Aorta (tissue), 5 donors: ENCODE measurements at regions not wholly inside any gene's neighbourhood (a gene's known extent, or its start where the extent isn't known, plus 50 kb on each side); places are given as distances from the start of the nearest gene placed in this dataset.

Experiments used
- ATAC-seq: fragments of 200-7000 bp; cut with Tn5 transposase; one replicate; pipeline ENCODE4 v1.9.1; 2022; ENCODE audit warnings: moderate library complexity; ENCODE audit not compliant: low FRiP score
- DNase-seq, 2 donors: peaks; one replicate each; pipeline ENCODE4 v3.0.0-alpha.2; 2020
- H3K27ac ChIP-seq, 2 donors: one replicate each; pipeline ENCODE4 v1.5.1; 2013; ENCODE audit warnings: low read length in 2 of 2, mild to moderate bottlenecking in 2 of 2, moderate library complexity in 2 of 2, control low read depth in 1 of 2, inconsistent platforms in 1 of 2, low read depth in 1 of 2
- H3K27me3 ChIP-seq, 2 donors: one replicate each; pipeline ENCODE4 v1.6.1; 2013; ENCODE audit warnings: control low read depth in 1 of 2, low read length in 1 of 2, mild to moderate bottlenecking in 1 of 2, moderate library complexity in 1 of 2; ENCODE audit not compliant: insufficient read depth in 2 of 2, control insufficient read depth in 1 of 2
- H3K36me3 ChIP-seq, 2 donors: one replicate each; pipeline ENCODE4 v1.6.1; 2013; ENCODE audit warnings: control low read depth in 1 of 2, low read length in 1 of 2, mild to moderate bottlenecking in 1 of 2; ENCODE audit not compliant: insufficient read depth in 2 of 2, control insufficient read depth in 1 of 2
- H3K4me1 ChIP-seq, 2 donors: one replicate each; pipeline ENCODE4 v1.6.1; 2013; ENCODE audit warnings: low read length in 2 of 2, control low read depth in 1 of 2, mild to moderate bottlenecking in 1 of 2, moderate library complexity in 1 of 2; ENCODE audit not compliant: insufficient read depth in 2 of 2, control insufficient read depth in 1 of 2
- H3K4me3 ChIP-seq, 2 donors: one replicate each; pipeline ENCODE4 v1.5.1; 2013; ENCODE audit warnings: low read length in 2 of 2, control low read depth in 1 of 2, mild to moderate bottlenecking in 1 of 2
- H3K9me3 ChIP-seq: one replicate; pipeline ENCODE4 v1.6.1; 2013; ENCODE audit warnings: mild to moderate bottlenecking, low read length; ENCODE audit not compliant: control insufficient read depth
- WGBS, 2 donors: extraction: QIAGEN DNeasy Blood & Tissue Kit; methylation state at CpG; one replicate each; pipeline ENCODE4 v1.1.7; 2013; 5-methylcytosine and 5-hydroxymethylcytosine counted together
- intact Hi-C, 2 donors: fragments of 100-400 bp; cut with DNase I; formaldehyde crosslinking; loops; one replicate each; pipeline versions ENCODE4 v1.14.2 to v1.15.0; 2022
- donor health status: healthy with polysubstance abuse.
- donor health status: Bipolar disorder and iron deficiency.
- donor health status: DM: no; HTN: no; CAD: no.
- donor health status: DM: no; HTN: no; CAD: no.
- donor health status: DM: yes; HTN: yes; CAD: no.

DNA sequence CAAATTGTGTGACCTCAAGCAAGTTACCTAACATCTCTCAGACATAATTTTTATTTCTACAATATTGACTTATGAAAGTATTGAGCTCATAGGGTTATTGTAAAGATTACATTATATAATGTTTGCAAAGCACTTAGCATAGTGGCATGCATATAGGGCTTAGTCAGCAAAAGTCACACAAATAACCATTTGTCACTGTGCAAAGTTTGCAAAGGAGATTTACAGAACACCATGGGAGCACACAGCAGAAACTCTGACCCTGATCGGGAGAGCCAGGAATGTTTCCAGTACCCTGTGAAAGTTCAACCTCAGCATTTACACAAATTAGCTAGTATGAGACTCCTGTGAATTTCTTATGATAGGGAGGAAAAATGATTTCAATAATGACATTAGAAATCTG lies 804.6 kb upstream of the RAG2 start:
- Histone ChIP-seq H3K9me3 (no peaks in the 10 kb centered on the region), H3K4me3 (no peak overlapping the region), H3K36me3 (no peaks in the 10 kb centered on the region), H3K4me1 (no peaks in the 10 kb centered on the region), H3K27me3 (no peaks in the 10 kb centered on the region), H3K27ac (no peak overlapping the region)
- no peak for ATAC-seq
- 10 to 11% methylated on average over 1 of the region's 1 CpG for WGBS, 2 donors
- intact Hi-C loops: no loop called here
- DNase-seq: no peak

DNA sequence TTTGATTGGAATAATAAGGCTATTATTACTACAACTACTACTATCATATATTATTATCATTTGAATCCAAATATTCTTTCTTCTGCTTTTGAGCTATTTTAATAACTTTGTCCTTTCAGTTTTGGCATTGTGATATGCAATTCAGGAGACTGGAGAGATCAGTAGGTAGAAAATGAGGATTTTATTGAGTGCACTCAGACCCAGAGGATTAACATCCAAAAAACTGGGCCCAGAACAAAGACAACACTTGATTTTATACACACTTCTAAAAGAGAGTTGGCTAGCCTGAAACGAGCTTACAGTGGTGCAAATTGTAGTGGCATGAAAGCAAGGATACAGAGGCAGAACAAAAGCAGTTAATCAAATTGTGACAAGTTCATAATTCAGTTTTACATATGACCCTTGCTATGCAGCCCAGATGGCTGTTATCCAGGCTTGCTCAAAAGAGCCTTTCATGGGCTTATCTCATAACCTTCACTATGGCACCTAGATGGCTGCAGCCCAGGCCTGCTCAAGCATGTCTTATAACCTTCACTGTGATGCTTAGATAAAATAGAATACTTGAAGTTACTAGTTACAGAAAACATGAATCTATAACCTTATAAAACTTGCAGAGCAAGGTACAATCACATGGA lies 796.3 kb upstream of the RAG2 start:
- Histone ChIP-seq H3K4me3 (no peak overlapping the region), H3K27me3 (no peaks in the 10 kb centered on the region), H3K4me1 (no peaks in the 10 kb centered on the region), H3K36me3 (no peaks in the 10 kb centered on the region), H3K27ac (no peak overlapping the region), H3K9me3 (no peaks in the 10 kb centered on the region)
- 45 to 52% methylated on average over 1 of the region's 1 CpG for WGBS, 2 donors
- intact Hi-C loops: no loop called here
- DNase-seq (no peak), ATAC-seq (no peak)

DNA sequence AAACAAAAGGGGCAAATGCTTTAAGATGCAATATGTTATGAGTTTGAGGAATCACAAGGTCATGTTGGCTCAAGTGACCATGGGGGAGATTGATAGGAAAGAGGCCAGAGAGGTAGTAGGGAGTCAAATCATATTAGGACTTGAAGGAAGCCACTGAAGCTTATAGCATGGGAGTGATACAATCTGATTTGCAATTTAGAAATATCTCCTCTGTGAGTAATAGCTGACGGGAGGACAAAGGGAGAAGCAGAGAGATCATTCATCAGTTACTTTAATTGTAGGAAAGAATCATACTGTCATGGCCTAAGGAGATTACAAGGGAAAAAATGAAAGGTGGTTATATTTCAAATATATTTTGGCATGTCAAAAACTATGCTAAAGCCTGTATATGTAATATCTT lies 793.6 kb upstream of the RAG2 start:
- intact Hi-C loops: no loop called here
- Histone ChIP-seq H3K4me3 (no peak overlapping the region), H3K27me3 (no peaks in the 10 kb centered on the region), H3K27ac (no peak overlapping the region), H3K36me3 (no peaks in the 10 kb centered on the region), H3K4me1 (no peaks in the 10 kb centered on the region), H3K9me3 (no peaks in the 10 kb centered on the region)
- ATAC-seq (no peak), DNase-seq (no peak)
- WGBS, 2 donors: 79 to 84% methylated on average over 1 of the region's 1 CpG

DNA sequence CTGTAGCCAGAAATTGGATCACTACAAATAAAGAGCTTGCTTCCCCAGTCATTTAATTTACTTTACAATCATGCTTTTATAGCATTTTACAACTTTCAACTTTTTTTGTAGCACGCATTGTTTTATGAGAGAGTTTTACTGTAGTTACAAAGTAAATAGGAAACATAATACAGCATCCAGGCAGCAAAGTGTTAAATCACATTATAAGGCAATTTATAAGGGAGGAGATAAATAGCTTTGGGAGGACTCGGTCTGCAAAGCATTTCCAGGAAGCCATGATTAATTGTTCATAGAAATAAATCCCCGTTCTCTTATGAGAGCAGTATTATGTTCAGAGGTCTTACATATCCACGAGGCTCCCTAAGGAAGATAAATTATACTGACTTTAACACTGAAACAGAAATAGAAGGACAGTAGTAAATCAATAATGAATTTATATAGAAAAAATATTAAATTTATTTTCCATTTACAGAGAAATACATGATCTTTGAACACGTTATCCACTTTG lies 792.6 kb upstream of the RAG2 start:
- no peaks in the 10 kb centered on the region for H3K27me3 ChIP-seq
- no peak overlapping the region for H3K4me3 ChIP-seq
- intact Hi-C loops: no loop called here
- ATAC-seq (no peak), DNase-seq (no peak)
- no peak overlapping the region for H3K27ac ChIP-seq
- no peaks in the 10 kb centered on the region for H3K9me3 ChIP-seq
- H3K36me3 ChIP-seq: no peaks in the 10 kb centered on the region
- 38 to 45% methylated on average over 5 of the region's 5 CpGs for WGBS, 2 donors
- H3K4me1 ChIP-seq: no peaks in the 10 kb centered on the region

DNA sequence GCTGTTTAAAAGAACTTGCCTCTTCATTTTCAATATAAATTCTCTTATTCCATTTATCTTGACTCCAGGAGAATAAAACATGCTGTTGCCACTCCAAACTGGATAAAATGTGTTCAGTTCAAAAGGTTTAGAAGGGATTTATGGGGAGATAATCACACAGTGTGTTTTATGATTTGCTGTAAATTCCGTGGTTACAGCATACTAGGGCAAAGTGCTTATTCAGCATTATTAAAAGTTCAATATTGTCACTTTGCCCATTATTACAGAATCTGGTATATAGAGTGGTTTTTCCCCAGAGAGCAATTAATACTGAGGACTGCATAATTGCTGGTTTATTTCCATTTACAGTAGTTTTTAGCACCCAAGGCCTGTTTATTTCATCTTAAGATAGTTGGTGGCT lies 780.9 kb upstream of the RAG2 start:
- WGBS, 2 donors: 11 to 42% methylated on average over 1 of the region's 1 CpG
- DNase-seq: no peak
- Histone ChIP-seq H3K27me3 (no peaks in the 10 kb centered on the region), H3K27ac (no peak overlapping the region), H3K4me1 (no peaks in the 10 kb centered on the region), H3K9me3 (peaks cover 3% of the 10 kb centered on the region), H3K4me3 (no peak overlapping the region), H3K36me3 (no peaks in the 10 kb centered on the region)
- intact Hi-C loops: no loop called here
- no peak for ATAC-seq

DNA sequence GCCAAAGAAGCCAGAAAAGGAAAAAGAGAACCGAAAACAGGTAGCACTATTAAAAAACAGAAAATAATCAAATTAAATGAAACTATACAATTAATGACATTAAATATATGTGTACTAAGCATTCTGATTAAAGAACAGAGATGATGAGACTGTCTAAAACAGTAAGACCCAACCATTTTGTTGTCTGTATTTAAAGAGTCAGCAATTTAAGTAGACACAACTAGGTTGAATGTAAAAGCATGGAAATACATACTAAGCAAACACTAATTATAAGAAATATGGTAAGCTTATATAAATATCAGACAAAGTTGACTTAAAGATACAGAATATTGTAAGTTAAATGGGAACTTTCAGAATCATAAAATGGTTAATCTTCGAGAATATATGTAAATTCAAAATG lies 774.6 kb upstream of the RAG2 start:
- intact Hi-C loops: no loop called here
- no peaks in the 10 kb centered on the region for H3K4me1 ChIP-seq
- DNase-seq (no peak), ATAC-seq (no peak)
- no peaks in the 10 kb centered on the region for H3K27me3 ChIP-seq
- no peak overlapping the region for H3K4me3 ChIP-seq
- H3K27ac ChIP-seq: no peak overlapping the region
- WGBS, 2 donors: 88 to 90% methylated on average over 2 of the region's 2 CpGs
- no peaks in the 10 kb centered on the region for H3K36me3 ChIP-seq
- H3K9me3 ChIP-seq: peaks cover 5% of the 10 kb centered on the region

DNA sequence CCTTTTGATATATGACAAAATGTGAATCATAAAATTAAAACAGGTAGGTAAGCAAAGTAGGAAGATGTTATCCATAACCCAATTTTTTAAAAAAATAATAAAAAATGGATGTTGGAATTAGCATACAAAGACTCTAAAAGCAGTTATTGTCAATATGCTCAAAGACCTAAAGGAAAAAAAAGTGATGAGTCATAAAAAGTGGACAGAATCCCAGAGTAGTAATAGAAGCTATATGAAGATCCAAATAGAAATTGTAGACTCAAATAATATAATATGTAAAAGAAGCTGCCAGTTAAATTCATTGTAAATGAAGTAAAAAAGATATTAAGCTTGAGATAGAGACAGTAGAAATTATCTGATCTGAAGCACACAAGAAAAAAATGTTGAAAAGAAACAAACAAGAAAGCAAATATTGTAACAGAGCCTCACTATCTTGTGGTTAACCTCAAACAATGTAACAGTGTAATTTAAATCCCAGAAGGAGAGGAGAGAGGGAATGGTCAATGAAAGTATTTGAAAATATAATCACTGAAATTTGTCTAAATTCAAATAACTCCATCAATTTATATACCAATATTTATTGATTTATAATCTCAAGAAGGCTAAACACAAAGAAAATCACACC lies 773.4 kb upstream of the RAG2 start:
- H3K9me3 ChIP-seq: peaks cover 2% of the 10 kb centered on the region
- H3K27ac ChIP-seq: no peak overlapping the region
- H3K4me1 ChIP-seq: no peaks in the 10 kb centered on the region
- H3K27me3 ChIP-seq: no peaks in the 10 kb centered on the region
- ATAC-seq (no peak), DNase-seq (no peak)
- no peaks in the 10 kb centered on the region for H3K36me3 ChIP-seq
- H3K4me3 ChIP-seq: no peak overlapping the region
- intact Hi-C loops: no loop called here

DNA sequence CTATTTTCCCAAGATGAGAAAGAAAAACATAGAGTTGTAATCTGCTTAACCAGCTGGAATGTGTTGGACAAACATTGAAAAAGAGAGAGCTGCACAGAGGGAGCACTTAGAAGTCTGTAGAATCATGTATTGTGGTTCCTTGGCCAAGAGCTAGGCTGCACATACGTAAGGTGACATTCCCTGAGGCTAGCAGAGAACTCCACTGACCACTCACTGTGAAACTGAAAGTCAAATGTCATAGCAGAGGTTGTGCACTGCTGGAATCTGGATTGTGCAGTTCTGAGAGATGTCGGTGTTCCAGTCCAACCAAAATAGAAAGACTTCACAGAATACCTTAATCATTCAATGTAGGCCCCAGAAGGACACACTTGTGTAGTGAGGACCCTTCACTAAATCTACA lies 772.8 kb upstream of the RAG2 start:
- H3K27ac ChIP-seq: no peak overlapping the region
- intact Hi-C loops: no loop called here
- no peaks in the 10 kb centered on the region for H3K27me3 ChIP-seq
- H3K36me3 ChIP-seq: no peaks in the 10 kb centered on the region
- H3K9me3 ChIP-seq: peaks cover 2% of the 10 kb centered on the region
- H3K4me1 ChIP-seq: no peaks in the 10 kb centered on the region
- ATAC-seq (no peak), DNase-seq (no peak)
- H3K4me3 ChIP-seq: no peak overlapping the region
- WGBS, 2 donors: 25 to 39% methylated on average over 2 of the region's 2 CpGs

DNA sequence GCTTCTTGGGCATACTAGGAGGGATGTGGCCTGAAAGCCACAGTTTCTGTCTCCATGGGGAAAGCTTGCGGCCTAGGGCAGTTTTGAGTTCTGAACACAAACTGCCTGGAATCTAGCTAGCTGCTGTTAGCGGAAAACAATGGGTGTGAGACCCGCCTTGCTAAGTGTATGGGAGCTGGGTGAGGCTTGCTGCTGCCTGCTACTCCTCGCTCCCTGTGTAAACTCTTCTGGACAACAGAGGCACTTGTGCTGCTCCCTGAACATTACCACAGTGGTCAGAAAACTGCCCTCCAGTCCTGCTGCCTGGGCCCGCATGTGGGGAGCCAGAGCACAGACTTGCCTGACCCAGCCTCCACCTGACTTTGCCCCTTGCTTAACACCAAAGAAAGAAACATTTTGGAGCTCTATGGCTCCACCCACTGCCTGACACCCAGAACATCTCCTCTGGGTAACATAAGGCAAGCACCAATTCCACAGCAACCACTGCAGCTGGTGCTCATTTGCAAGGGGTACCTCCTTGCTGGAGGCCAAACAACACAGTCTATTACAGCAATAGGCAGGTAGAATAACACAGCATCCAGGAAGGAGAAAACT lies 766.3 kb upstream of the RAG2 start:
- intact Hi-C loops: no loop called here
- Histone ChIP-seq H3K4me3 (no peak overlapping the region), H3K9me3 (peaks cover 2% of the 10 kb centered on the region), H3K4me1 (no peaks in the 10 kb centered on the region), H3K27me3 (no peaks in the 10 kb centered on the region), H3K36me3 (no peaks in the 10 kb centered on the region), H3K27ac (no peak overlapping the region)
- 91 to 94% methylated on average over 5 of the region's 5 CpGs for WGBS, 2 donors
- no peak for DNase-seq
- ATAC-seq: no peak
